GM18498 (cell line): ENCODE measurements at regions not wholly inside any gene's neighbourhood (a gene's known extent, or its start where the extent isn't known, plus 50 kb on each side); places are given as distances from the start of the nearest gene placed in this dataset.

Source experiments
- ATAC-seq: cut with Tn5 transposase; IDR thresholded peaks from one replicate; pipeline ENCODE4 v1.9.1; 2021; ENCODE audit warnings: mild to moderate bottlenecking, moderate library complexity; ENCODE audit not compliant: unreplicated experiment

GRCh38 chr4:56241500-56241899, 145.8 kb downstream of the AASDH start:
- no peak for ATAC-seq

- ATAC-seq, result no peak
Observed at GRCh38 chr4:56240554-56241174, 146.6 kb downstream of the AASDH start.

GRCh38 chr4:56238251-56238650, 149.0 kb downstream of the AASDH start:
- no peak for ATAC-seq

- no peak for ATAC-seq
Observed at GRCh38 chr4:56235725-56236124, 151.6 kb downstream of the AASDH start.

- ATAC-seq, result no peak
Observed at GRCh38 chr4:56235011-56235410, 152.3 kb downstream of the AASDH start.

GRCh38 chr4:56234098-56234497, 153.2 kb downstream of the AASDH start:
- ATAC-seq, result no peak

- ATAC-seq, result no peak
Observed at GRCh38 chr4:56231410-56231809, 155.9 kb downstream of the AASDH start.

- no peak for ATAC-seq
Observed at GRCh38 chr4:56229947-56230346, 157.3 kb downstream of the AASDH start.

GRCh38 chr4:56227301-56227835, 159.9 kb downstream of the AASDH start:
- no peak for ATAC-seq

GRCh38 chr4:56226579-56226978, 160.7 kb downstream of the AASDH start:
- no peak for ATAC-seq

- no peak for ATAC-seq
Observed at GRCh38 chr4:56224641-56225040, 162.7 kb downstream of the AASDH start.

- no peak for ATAC-seq
Observed at GRCh38 chr4:56222514-56222913, 164.8 kb downstream of the AASDH start.

GRCh38 chr4:56220261-56220660, 167.0 kb downstream of the AASDH start:
- ATAC-seq, result no peak

GRCh38 chr4:56219447-56219846, 167.8 kb downstream of the AASDH start:
- no peak for ATAC-seq

GRCh38 chr4:56218230-56218895, 168.9 kb downstream of the AASDH start:
- no peak for ATAC-seq

GRCh38 chr4:56217343-56217890, 169.9 kb downstream of the AASDH start:
- ATAC-seq, result no peak

GRCh38 chr4:56215901-56216300, 171.4 kb downstream of the AASDH start:
- no peak for ATAC-seq

GRCh38 chr4:56215141-56215783, 172.0 kb downstream of the AASDH start:
- no peak for ATAC-seq

- no peak for ATAC-seq
Observed at GRCh38 chr4:56213543-56213942, 173.7 kb downstream of the AASDH start.

GRCh38 chr4:56212774-56213173, 174.5 kb downstream of the AASDH start:
- no peak for ATAC-seq

GRCh38 chr4:56211202-56211601, 176.1 kb downstream of the AASDH start:
- ATAC-seq, result no peak

- no peak for ATAC-seq
Observed at GRCh38 chr4:56210397-56210796, 176.9 kb downstream of the AASDH start.
